Muscle of back (tissue), 3 donors: ENCODE measurements at regions not wholly inside any gene's neighbourhood (a gene's known extent, or its start where the extent isn't known, plus 50 kb on each side); places are given as distances from the start of the nearest gene placed in this dataset.
A peak's percentile ranks its signal among the peaks of the same experiment; 100 is the strongest.

Experiments
- DNase-seq, 3 donors: peaks; one replicate each; pipeline versions ENCODE4 v3.0.0 to v3.0.0-alpha.2; 2013

DNA sequence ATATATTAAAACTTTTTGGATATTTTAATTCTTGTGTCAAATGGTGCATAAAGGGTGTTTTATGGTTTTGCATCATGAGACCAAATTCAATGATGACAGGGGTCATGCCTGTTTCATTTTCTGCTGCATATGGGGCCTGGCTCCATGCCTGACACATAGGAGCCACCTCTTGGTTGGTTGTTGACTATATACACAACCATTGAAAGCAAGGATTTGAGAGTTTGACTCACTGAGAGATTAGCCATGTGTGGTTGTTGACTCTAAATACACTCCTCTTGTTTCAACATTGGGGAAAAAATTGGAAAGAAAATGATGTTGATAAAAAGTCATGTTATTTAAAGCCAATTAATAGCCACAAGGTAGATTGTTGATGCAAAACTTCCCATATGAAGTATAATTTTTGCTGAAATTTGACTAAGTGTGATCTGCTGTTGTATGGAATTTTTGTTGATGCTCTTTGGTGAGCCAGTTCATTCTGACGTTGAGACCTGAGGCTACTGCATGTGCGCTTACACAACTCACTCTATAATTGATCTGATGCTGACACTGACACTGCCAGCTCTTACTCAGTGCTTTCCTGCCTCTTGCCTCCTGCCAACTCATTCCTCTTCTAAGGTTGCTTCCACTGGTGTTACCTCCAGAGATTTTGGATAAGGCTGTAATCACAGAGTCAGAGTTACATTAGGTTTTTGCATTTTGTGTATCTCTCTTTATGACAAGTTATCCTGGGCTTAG, 446.2 kb upstream of the SLC14A2 start:
- DNase-seq: peak in 1 of 3 donors; percentile 51

GRCh38 chr18:45169610-45170009, 445.7 kb upstream of the SLC14A2 start:
- peak in 1 of 3 donors; percentile 88 for DNase-seq

GRCh38 chr18:45171679-45172191, 443.5 kb upstream of the SLC14A2 start:
- DNase-seq: peak; percentile 10 to 44 (median 38)

- no peak for DNase-seq
These were observed 441.9 kb upstream of the SLC14A2 start for GRCh38 chr18:45173327-45173726.

- DNase-seq: no peak
These were observed 441.3 kb upstream of the SLC14A2 start for GRCh38 chr18:45173799-45174519.

DNA sequence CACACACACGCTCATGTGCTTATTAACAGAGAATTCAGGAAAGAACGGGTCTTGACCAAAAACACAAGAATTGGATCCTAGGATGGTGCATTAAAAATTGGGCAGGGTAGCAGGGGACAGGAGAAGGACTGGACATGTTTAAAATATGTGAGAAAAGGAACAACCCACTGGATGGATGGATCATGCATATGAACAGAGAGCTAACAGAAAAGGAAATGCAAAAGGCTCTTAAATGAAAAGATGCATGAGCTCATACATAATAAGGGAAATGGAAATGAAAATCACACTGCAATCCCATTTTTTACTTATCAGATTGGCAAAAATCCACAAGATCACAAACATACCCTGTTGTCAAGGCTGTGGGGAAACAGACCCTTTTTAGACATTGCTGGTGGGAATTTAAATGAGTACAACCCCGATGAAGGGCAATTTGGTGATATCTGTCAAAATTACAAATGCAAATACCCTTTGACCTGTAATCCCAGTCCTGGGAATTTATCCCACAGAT, 440.6 kb upstream of the SLC14A2 start:
- no peak for DNase-seq

DNA sequence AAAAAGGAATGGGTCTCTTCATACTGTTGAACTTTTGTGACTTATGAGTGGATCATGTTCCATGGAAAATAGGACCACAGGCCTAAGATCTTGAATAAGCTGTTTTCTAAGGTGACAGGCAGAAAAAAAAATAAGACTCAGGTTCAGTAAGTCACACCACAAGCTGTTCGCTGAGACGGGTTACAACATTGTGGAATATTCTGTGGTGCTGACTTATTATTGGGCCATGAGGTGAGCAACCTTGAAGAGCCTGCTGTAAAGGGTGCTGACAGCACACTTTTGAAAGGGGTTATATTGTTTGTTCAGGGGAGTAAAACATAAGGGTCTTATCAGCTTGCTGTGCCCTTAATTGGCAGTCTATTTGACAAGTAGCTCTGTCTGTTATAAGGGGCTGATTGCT, 439.8 kb upstream of the SLC14A2 start:
- no peak for DNase-seq

DNA sequence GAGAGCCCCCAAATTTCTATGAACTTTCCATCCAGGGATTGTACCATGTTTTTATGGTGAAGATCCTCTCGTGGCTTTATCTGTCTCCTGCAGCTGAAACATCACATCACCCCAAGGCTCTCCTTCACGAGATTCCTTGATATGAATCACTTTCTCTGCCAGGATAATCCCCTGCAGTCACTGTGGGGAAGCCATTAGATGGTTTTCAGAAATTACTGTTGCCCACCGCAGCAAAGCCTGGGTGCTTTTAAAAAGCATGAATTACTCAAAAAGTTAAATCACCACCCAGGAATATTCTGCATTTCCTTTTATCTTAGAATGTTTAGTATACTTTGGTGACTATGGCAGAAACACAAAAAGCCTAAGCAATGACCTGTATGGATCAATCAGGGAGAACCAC, 428.4 kb upstream of the SLC14A2 start:
- no peak for DNase-seq

DNA sequence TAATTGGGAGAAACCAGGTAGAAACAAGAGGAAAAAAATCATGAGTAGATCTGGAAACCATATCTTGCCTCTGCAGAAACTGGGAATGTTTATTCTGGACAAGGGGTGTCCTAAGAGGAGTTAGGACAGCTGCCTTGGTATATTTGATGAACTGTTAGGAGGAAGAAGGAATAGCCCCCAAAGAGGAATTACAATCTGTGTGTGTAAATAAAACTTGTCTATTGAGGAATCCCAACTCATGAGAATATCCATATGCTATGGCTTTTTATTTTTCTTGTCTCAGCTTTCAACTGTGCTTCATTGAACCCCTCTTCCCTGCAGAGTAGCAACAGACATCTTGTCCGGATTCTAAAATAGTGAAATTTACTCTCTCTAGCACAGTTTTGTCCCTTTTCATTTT, 423.5 kb upstream of the SLC14A2 start:
- no peak for DNase-seq

DNA sequence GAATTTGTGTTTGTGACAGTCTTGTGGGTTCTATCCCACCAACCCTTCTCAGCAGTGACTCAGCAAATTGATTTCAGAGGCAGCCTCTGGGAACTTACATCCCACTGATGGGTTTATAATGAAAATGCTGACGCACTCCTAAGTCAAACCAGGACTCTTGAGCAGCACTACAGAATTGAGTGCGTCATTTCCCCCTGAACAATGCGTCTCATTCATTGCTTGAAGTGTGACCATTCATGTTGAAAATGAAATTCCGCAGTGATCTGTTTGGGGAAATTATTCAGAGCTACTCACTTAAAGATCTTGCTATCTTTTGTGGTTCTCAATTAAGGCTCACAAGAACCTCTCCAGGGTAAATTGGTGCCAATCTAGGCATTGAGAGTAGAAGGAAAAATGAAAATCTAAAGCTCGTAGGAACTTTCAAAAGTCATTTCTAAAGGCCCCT, 417.7 kb upstream of the SLC14A2 start:
- peak in 1 of 3 donors; percentile 54 for DNase-seq

GRCh38 chr18:45198526-45198925, 416.8 kb upstream of the SLC14A2 start:
- no peak for DNase-seq

- no peak for DNase-seq
These were observed 414.2 kb upstream of the SLC14A2 start for GRCh38 chr18:45201029-45201428.

DNA sequence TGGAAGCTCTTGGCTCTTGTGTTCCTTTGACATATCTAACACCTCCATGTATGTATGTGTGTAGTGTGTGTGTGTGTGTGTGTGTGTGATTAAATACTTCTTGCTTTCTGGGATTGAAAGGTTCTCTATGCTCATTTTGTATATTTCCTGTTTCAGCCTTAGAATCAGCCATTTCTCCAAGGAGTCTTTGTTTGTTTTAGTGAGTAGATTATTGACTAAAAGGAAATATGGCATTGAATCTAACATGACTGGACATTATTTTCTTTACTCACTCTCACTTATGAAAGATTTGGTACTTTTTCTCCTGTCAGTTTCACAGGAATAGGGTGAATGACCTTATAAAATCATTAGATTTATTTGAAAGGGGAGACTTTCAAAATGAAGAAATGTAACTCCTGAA, 413.8 kb upstream of the SLC14A2 start:
- no peak for DNase-seq

- peak; percentile 23 to 65 (median 36) for DNase-seq
These were observed 413.2 kb upstream of the SLC14A2 start for GRCh38 chr18:45202061-45202460.

- DNase-seq: no peak
These were observed 411.6 kb upstream of the SLC14A2 start for GRCh38 chr18:45203677-45204076.

DNA sequence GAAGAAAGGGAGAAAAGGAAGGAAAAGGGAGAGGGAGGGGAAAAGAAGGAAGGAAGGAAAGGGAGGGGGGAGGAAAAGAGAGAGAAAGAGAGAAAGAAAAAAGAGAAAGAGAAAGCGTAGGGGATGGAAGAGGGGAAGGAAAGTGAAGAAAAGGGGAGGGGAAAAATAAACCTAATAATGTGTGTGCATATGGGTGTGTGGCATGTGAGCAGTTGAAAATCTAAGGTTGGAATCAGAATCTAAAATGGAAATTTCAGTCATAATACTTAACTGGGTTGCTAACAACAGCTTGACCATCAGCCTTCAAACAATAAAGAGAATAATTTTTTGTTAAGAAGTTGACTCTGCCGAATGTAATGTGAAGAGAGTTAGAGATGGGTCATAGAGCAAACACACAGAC, 407.9 kb upstream of the SLC14A2 start:
- no peak for DNase-seq

DNA sequence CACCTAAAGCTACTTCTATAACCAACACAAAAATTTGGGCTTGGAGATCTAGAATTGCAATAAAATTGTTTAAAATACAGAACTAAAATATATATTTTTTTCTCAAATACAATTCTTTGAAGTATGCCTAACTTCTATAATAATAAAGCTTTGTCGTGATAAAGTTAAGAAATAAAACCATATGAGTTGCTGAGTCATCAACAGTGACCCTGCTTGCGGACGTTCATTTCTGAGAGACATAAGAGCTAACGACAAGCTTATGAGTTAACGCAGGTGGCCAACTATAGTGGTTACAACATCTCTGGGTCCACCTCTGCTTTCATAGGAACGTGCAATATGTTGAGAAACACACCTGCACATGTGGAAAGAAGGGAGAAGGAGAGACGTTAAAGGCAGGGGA, 407.1 kb upstream of the SLC14A2 start:
- no peak for DNase-seq

GRCh38 chr18:45212181-45213039, 402.9 kb upstream of the SLC14A2 start:
- DNase-seq: peak; percentile 45 to 72 (median 58)

- no peak for DNase-seq
These were observed 402.3 kb upstream of the SLC14A2 start for GRCh38 chr18:45213040-45213333.

DNA sequence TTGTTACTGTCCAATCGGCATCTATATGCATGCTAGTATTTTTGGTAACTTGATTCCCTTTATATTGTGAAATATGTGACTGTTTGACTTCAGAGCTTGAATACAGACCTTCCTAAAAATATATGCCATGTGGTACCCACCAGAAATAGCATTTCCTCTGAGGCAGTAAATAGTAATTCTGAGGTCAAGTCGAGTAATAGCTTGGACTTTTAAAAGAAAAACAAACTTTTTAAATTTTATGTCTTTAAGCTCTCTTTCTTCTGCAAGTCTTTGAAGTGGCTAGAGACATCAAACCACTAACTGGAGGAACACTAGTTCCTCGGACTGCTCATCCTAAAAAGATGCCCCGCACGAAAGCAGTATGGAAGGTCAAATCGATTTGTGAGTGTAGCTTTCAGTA, 396.8 kb upstream of the SLC14A2 start:
- DNase-seq: no peak

GRCh38 chr18:45221363-45221762, 393.9 kb upstream of the SLC14A2 start:
- peak in 1 of 3 donors; percentile 70 for DNase-seq

DNA sequence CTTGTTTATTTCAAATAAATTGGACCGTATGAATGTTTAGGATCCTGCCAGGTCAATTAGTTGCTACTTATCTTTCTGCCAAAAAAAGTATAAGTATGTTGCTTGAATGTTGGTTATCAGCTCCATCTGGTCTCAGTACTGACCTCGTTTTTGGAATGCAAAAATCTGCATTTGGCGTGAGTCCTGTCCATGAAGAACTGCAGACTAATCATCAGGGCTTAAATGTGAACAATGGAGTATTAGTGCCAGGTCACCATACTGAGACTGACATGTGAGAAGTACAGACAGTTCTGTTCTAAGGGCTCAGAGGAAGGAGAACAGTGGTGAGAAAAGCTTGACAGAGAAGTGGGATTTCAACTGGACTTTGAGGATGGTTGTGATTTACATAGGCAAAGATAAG, 393.1 kb upstream of the SLC14A2 start:
- DNase-seq: peak in 2 of 3 donors; percentile 3 to 7
